ENCODE measurements at regions not wholly inside any gene's neighbourhood (a gene's known extent, or its start where the extent isn't known, plus 50 kb on each side); places are given as distances from the start of the nearest gene placed in this dataset. TPM values are rescaled to one million over a fixed set of nuclear protein-coding genes. Genes with fewer than 3 reads are reported as not detected.
"Not testable (repeated sequence)": the region's sequence is repeated elsewhere in the genome, so short reads cannot be mapped to it uniquely, and the experiment has no call there.

DNA sequence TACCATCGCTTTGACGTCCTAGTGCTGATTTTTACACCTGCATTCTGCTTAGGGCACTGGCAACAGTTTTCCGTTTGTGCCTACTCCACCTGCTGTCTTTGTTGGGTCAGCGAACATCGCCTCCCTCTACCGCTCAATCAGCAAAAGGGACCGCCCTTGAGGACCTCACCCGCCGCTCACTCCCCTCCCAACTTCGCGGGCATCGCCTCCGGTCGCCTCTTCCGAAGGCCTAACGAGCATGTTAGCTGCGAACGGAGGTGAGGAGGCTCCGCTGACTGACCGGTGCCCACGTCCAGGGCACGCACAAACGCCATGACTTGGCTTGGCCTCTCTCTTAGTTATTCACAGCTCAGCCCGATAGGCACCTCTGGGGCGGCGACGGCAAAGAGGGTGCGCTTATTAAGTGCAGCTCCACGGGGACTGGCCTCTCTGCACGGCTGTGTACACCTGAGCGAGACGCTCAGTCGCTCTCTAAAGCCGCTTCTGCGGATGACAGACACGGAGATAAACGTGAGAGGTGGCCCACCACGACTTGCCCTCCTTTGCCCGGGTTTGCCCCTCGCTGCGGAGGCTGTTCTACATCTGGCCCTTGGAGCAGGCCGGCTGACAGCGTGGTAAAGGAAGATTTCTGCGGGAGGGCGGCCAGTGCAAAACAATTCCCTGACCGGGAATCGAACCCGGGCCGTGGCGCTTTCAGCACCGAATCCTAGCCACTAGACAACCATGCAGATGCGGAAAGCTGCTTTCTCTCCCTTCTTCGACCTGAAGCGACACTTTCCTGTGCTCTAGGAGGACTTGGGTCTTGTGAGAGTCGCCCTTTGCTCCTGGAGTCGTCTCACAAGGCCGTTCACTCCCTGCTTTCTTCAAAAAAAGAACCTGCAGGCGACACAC lies 81.6 kb upstream of the FCGR1A start:
- DNase-seq: not testable (repeated sequence)

DNA sequence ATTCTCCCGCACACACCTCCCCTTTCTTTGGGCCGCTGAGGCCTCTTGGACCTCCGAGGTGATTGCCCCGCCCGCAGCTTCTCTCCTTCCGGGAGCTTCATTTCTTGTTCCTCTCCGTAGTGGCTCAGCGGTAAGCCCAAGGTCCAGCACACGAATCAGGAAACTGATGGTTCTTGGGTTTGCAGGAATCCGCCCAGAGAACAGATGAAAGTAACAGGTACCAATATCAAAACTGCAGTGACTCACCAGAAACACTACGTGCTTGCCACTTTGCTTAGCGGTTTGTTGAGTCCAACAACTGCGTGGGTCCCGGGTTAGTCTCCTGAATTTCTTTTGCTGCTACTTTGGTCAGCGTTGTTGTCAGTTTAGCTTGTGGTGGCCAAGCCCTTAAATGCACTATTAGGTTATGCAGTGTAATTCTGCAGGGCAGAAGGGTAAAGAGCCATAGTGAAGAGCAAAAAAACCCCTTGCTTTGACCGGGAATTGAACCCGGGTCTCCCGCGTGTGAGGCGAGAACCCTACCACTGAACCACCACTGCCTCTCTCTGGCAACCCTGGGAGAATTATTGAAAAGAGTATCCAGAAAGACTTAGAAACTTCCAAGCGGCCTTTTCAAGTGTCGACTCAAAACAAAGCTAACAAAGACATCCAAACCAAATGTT lies 74.2 kb upstream of the FCGR1A start:
- DNase-seq: peak; percentile 59

DNA sequence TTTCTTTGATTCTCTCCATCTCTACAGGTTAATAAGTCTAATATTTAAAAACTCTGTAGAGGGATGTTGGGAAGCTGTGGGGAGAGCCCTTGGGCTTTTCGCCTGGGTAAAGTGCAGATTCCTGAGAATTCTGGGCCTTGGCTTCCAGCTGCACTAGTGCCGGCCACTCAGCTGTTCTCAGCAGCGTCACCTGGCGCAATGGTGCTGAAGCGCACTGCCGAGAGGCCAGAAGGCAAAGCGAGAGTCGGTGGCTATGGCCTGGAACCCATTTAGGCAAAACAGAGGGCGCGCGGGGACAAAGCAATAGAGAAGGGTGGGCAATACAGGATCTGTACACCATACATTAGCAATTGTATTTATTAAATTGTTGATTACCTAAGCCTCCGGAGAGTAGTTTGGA lies 70.8 kb upstream of the FCGR1A start:
- not testable (repeated sequence) for DNase-seq

DNA sequence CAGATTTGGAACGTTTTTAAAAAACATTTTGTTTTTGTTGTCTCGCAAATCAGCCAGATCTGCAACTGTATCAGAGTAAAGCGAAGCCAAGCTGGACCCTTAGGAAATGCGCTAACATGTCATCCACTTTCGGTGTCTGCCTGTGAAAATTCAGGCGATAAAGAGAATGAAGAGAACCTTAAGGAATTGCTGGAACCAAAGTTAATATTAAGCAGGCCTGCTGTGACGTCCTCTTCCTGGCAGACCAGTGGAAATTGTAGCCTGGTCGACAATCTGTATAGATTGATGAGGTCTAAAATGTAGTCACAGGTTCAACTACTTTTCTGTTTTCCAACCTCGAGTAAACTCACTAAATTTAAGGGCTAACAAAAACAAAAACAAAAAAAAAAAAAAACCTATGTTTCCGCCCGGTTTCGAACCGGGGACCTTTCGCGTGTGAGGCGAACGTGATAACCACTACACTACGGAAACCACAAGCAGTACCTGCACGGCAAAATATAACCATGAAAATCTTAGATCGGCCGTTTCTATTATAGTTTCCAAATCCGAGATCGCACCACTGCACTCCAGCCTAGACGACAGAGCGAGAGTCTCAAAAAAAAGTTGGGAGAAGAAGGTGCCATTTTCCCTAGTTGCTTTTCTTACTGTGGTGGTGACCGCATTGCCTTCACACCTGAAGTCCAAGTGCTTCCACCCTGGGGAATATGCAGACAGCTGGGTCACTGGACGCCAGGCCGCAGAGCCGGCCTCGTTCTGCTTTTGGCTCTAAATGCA lies 70.2 kb upstream of the FCGR1A start:
- peak; percentile 13 for DNase-seq

DNA sequence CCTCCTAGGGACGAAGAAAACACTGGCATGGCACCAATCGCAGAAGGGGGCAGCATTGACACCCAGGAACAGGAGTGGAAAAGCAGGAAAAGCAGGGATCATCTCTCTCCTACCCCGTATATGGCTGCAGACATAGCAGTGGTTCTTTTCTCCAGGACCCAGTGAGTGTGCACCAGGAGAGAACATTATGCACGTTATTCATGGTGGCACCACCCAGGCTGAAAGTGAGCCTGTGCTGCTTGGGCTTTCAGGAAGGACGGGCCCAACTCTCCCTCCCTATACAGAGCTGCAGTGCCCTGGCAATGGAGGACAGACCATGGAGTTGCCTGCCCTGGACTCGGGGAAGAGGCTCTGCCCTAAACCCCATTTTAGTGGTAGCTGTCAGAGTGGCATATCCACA lies 69.0 kb upstream of the FCGR1A start:
- not testable (repeated sequence) for DNase-seq

DNA sequence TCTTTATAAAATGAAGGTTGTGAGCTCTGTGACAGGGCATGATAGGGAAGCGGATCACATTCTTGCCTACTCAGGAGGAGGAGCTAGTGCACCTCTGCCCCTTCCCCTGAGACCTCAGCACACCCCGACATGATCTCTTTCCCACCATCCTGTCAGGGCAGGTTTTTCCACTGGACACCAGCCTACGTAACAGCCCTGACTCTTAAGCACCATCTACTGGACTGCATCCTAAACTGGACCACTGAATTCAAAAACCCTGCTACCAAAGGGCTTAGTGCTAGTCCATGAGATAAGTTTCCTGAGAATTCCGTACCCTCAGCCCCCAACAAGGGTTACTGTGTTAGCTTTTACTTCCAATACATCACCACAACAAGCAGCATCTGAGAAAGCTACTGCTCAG lies 68.5 kb upstream of the FCGR1A start:
- DNase-seq: not testable (repeated sequence)

DNA sequence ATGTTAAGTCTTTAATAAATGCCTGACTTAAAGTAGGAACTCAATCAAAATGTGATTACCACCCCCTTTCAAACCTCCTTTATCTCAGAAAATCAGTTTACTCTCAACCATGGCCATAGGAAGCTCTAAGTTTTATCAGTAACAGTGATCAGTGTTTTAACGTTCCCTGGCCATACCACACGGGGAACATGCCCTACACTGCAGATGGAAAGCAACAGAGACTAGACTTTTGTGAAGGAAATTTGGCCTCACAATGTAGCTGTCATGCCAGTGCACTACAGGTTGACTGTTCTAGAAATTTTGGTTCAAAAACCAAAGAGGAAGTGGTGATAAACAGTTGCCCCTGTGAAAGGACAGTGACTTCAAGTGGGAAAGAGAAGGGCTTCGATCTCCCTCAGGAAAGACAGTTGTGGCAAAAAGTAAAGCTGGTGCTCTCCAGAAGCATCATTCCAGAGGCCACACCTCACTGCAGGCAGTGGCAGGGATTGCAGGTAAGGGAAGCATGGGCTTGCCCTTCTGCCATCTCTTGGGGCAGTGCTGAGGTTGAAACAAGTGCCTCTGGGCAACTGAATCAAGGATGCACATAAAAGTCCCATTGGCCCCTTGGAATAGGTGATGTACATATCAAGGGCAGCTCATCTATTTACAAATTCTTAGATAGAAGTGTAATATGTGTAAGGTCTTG lies 57.7 kb upstream of the FCGR1A start:
- DNase-seq: not testable (repeated sequence)

DNA sequence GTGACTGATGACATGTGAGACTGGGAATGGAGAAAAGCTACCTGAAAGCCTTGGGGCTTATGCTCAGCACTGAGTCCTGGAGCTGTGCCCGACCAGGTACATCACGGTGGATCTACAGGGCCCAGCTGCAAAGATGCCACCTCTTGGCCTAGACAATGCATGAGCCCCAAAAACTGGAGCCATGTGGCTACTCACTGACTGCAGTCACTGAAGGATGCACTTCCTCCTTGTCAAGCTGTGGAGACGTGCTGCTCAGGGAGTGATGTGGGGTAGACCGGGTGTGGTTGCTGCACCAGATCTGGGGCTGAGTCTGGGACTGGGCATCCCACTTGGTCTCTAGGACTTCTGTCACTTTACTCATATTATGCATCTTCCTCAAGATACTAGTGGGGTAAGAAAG lies 55.8 kb upstream of the FCGR1A start:
- not testable (repeated sequence) for DNase-seq

DNA sequence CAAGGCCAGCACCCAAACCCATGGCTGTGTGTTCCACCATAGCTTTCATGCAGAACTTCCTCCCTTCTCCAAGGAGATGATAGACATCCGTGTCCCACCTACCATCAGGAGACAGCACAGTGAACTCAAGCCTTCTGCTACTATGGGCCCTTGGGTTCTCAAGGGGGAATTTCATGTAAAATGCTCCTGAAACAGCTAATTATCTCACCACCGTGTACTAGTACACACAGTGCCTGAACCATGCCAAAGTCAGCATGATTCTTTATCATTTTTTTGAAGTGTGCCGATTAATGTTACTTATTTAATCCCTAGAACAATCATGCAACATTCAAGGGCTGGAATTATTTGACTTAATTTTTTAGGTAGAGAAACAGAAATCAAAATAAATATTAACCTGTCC lies 53.9 kb upstream of the FCGR1A start:
- DNase-seq: not testable (repeated sequence)

Small RNAs in the stretch of these regions (small RNA-seq; reads per million reads assigned to genes)
- 1.7 reads per million, percentile 84 among the genes with 10 or more reads in this experiment for gene RF00003 (ENCODE audit: low replicate concordance)
- not detected for gene RNU1-68P (ENCODE audit: low replicate concordance)

Data from skin of body (tissue), 2 donors.